HG02798 (cell line): ENCODE measurements at regions not wholly inside any gene's neighbourhood (a gene's known extent, or its start where the extent isn't known, plus 50 kb on each side); places are given as distances from the start of the nearest gene placed in this dataset.

Source experiments
- ATAC-seq: cut with Tn5 transposase; IDR thresholded peaks from one replicate; pipeline ENCODE4 v1.9.1; 2021; ENCODE audit warnings: mild to moderate bottlenecking; ENCODE audit not compliant: unreplicated experiment, poor library complexity

- ATAC-seq = no peak
These were observed 192.5 kb downstream of the KLF12 start for GRCh38 chr13:73941752-73942151.

- no peak for ATAC-seq
These were observed 194.1 kb downstream of the KLF12 start for GRCh38 chr13:73940098-73940497.

- no peak for ATAC-seq
These were observed 194.6 kb downstream of the KLF12 start for GRCh38 chr13:73939603-73940002.

GRCh38 chr13:73939071-73939380, 195.2 kb downstream of the KLF12 start:
- ATAC-seq = no peak

- ATAC-seq = no peak
These were observed 195.7 kb downstream of the KLF12 start for GRCh38 chr13:73938372-73939070.

- no peak for ATAC-seq
These were observed 196.8 kb downstream of the KLF12 start for GRCh38 chr13:73937441-73937840.

GRCh38 chr13:73935991-73936390, 198.2 kb downstream of the KLF12 start:
- no peak for ATAC-seq

- no peak for ATAC-seq
These were observed 199.4 kb downstream of the KLF12 start for GRCh38 chr13:73934771-73935170.

GRCh38 chr13:73934215-73934641, 200.0 kb downstream of the KLF12 start:
- no peak for ATAC-seq

GRCh38 chr13:73933795-73934194, 200.4 kb downstream of the KLF12 start:
- ATAC-seq = peak; percentile 70

- ATAC-seq = no peak
These were observed 202.1 kb downstream of the KLF12 start for GRCh38 chr13:73932091-73932490.

GRCh38 chr13:73929287-73929932, 204.8 kb downstream of the KLF12 start:
- ATAC-seq = no peak

- ATAC-seq = peak; percentile 92
These were observed 209.6 kb downstream of the KLF12 start for GRCh38 chr13:73924607-73925006.

- no peak for ATAC-seq
These were observed 211.5 kb downstream of the KLF12 start for GRCh38 chr13:73922493-73923393.

GRCh38 chr13:73918691-73919090, 215.5 kb downstream of the KLF12 start:
- ATAC-seq = no peak

- peak; percentile 74 for ATAC-seq
These were observed 220.3 kb downstream of the KLF12 start for GRCh38 chr13:73913751-73914518.

GRCh38 chr13:73913079-73913740, 221.0 kb downstream of the KLF12 start:
- ATAC-seq = peak; percentile 82

- no peak for ATAC-seq
These were observed 222.8 kb downstream of the KLF12 start for GRCh38 chr13:73911361-73911760.

- ATAC-seq = no peak
These were observed 223.5 kb downstream of the KLF12 start for GRCh38 chr13:73910733-73911132.

- no peak for ATAC-seq
These were observed 225.4 kb downstream of the KLF12 start for GRCh38 chr13:73908809-73909208.
